ENCODE measurements at regions not wholly inside any gene's neighbourhood (a gene's known extent, or its start where the extent isn't known, plus 50 kb on each side); places are given as distances from the start of the nearest gene placed in this dataset.

DNA sequence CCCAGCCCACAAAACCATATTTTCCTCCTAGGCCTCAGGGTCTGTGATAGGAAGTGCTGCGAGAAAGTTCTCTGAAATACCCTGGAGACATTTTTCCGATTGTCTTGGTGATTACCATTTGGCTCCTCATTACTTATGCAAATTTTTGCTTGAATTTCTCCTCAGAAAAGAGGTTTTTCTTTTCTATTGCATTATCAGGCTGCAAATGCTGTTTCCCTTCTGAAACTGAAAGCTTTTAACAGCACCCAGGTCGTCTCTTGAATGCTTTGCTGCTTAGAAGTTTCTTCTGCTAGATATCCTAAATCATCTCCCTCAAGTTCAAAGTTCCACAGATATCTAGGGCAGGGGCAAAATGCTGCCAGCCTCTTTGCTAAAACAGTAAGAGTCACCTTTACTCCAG, 434.2 kb downstream of the PCDH20 start:
- ChIA-PET CTCF (no interaction called here), POLR2A (no interaction called here)
- intact Hi-C loops (cut with DNase I, micrococcal nuclease) = no loop called here
- Histone ChIP-seq H3K36me3 (ENCODE audit: insufficient read depth, low read length) (no peaks in the 10 kb centered on the region), H3K27ac (ENCODE audit: low read depth in 1 of 2, low read length in 2 of 2) (no peak overlapping the region), H3K4me3 (ENCODE audit: low read length) (no peak overlapping the region), H3K9me3 (ENCODE audit: control insufficient read depth in 1 of 2, insufficient read depth in 1 of 2, low read length in 2 of 2) (peaks cover 0 to 6% of the 10 kb centered on the region in 2 experiments), H3K27me3 (ENCODE audit: control insufficient read depth in 1 of 2, insufficient read depth in 2 of 2, low read length in 2 of 2) (no peaks in the 10 kb centered on the region), H3K4me1 (ENCODE audit: insufficient read depth, low read length) (no peaks in the 10 kb centered on the region)
- Mint-ChIP-seq H3K27me3 (no peaks in the 10 kb centered on the region), H3K4me1 (ENCODE audit: low read depth) (no peaks in the 10 kb centered on the region), H3K4me3 (no peak overlapping the region), H3K27ac (no peak overlapping the region), H3K36me3 (ENCODE audit: low read depth) (no peaks in the 10 kb centered on the region), H3K9me3 (peaks cover 15% of the 10 kb centered on the region)
- DNase-seq (no peak), ATAC-seq (ENCODE audit: poor library complexity) (no peak)
- TF ChIP-seq, protein P1, sequence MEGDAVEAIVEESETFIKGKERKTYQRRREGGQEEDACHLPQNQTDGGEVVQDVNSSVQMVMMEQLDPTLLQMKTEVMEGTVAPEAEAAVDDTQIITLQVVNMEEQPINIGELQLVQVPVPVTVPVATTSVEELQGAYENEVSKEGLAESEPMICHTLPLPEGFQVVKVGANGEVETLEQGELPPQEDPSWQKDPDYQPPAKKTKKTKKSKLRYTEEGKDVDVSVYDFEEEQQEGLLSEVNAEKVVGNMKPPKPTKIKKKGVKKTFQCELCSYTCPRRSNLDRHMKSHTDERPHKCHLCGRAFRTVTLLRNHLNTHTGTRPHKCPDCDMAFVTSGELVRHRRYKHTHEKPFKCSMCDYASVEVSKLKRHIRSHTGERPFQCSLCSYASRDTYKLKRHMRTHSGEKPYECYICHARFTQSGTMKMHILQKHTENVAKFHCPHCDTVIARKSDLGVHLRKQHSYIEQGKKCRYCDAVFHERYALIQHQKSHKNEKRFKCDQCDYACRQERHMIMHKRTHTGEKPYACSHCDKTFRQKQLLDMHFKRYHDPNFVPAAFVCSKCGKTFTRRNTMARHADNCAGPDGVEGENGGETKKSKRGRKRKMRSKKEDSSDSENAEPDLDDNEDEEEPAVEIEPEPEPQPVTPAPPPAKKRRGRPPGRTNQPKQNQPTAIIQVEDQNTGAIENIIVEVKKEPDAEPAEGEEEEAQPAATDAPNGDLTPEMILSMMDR (IDR thresholded peaks at IDR 0.05) = no peak

DNA sequence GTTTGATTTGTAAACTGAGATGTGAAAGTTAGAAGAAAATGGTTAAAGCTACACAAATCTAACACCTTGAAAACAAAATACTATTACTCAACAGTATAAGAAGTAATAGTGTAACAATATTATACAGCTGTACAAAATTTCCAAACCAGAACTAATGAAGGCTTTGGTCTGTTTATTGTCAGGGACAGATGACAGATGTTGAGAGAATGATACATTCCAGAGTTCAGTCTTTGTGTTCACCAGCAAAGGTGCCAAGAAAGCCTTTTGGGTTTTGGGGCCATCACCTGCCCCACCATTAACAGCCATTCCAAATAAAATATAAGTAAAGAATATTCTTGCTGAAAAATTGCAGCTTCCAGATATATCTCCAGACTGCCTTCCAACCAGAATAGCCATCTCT, 439.3 kb downstream of the PCDH20 start:
- Mint-ChIP-seq H3K27ac (no peak overlapping the region), H3K9me3 (peaks cover 11% of the 10 kb centered on the region), H3K36me3 (ENCODE audit: low read depth) (no peaks in the 10 kb centered on the region), H3K4me3 (no peak overlapping the region), H3K27me3 (no peaks in the 10 kb centered on the region), H3K4me1 (ENCODE audit: low read depth) (no peaks in the 10 kb centered on the region)
- no peaks in the 10 kb centered on the region for H3K4me1 ChIP-seq (ENCODE audit: insufficient read depth, low read length)
- no peak for ATAC-seq (ENCODE audit: poor library complexity)
- peaks cover 0 to 6% of the 10 kb centered on the region in 2 experiments for H3K9me3 ChIP-seq (ENCODE audit: control insufficient read depth in 1 of 2, insufficient read depth in 1 of 2, low read length in 2 of 2)
- ChIA-PET CTCF (interaction anchor here (0.8 kb wide), 1 partner anchor 8 kb away, joined by 3 read pairs; no protein-coding TSS in a partner anchor), POLR2A (no interaction called here)
- H3K4me3 ChIP-seq (ENCODE audit: low read length) = no peak overlapping the region
- H3K27ac ChIP-seq (ENCODE audit: low read depth in 1 of 2, low read length in 2 of 2) = no peak overlapping the region
- TF ChIP-seq, protein P1 (IDR thresholded peaks at IDR 0.05) = no peak
- intact Hi-C loops (cut with DNase I, micrococcal nuclease) = no loop called here
- DNase-seq = no peak
- no peaks in the 10 kb centered on the region for H3K27me3 ChIP-seq (ENCODE audit: control insufficient read depth in 1 of 2, insufficient read depth in 2 of 2, low read length in 2 of 2)
- H3K36me3 ChIP-seq (ENCODE audit: insufficient read depth, low read length) = no peaks in the 10 kb centered on the region

DNA sequence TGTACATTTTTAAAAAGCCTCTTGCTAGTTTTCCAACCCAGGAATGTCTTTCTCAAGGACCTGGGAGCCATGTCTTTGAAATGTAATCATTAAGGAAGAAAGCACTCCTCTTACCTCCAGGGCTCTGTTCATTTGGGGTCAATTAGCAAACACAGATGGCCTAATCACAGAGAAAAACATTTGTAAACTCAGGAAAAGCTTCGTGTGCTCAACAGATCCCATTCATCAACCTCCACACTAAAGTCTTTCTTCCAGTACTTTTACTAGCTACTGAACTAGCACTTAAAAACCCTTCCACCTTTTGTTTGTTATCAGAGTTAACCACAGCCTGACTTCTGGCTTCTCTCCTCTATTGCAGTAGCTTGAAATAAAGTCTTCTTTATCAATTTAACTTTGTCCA, 441.4 kb downstream of the PCDH20 start:
- no peaks in the 10 kb centered on the region for H3K27me3 Mint-ChIP-seq
- no peaks in the 10 kb centered on the region for H3K4me1 Mint-ChIP-seq (ENCODE audit: low read depth)
- Histone ChIP-seq H3K9me3 (ENCODE audit: control insufficient read depth in 1 of 2, insufficient read depth in 1 of 2, low read length in 2 of 2) (no peaks in the 10 kb centered on the region), H3K4me1 (ENCODE audit: insufficient read depth, low read length) (no peaks in the 10 kb centered on the region), H3K4me3 (ENCODE audit: low read length) (no peak overlapping the region), H3K27ac (ENCODE audit: low read depth in 1 of 2, low read length in 2 of 2) (no peak overlapping the region), H3K27me3 (ENCODE audit: control insufficient read depth in 1 of 2, insufficient read depth in 2 of 2, low read length in 2 of 2) (no peaks in the 10 kb centered on the region), H3K36me3 (ENCODE audit: insufficient read depth, low read length) (no peaks in the 10 kb centered on the region)
- CTCF ChIA-PET = no interaction called here
- intact Hi-C loops (cut with DNase I, micrococcal nuclease) = no loop called here
- H3K27ac Mint-ChIP-seq = no peak overlapping the region
- no peak overlapping the region for H3K4me3 Mint-ChIP-seq
- POLR2A ChIA-PET = no interaction called here
- no peak for ATAC-seq (ENCODE audit: poor library complexity)
- H3K36me3 Mint-ChIP-seq (ENCODE audit: low read depth) = no peaks in the 10 kb centered on the region
- peaks cover 11% of the 10 kb centered on the region for H3K9me3 Mint-ChIP-seq
- DNase-seq = no peak
- TF ChIP-seq, protein P1 (IDR thresholded peaks at IDR 0.05) = no peak
